ENCODE measurements at regions not wholly inside any gene's neighbourhood (a gene's known extent, or its start where the extent isn't known, plus 50 kb on each side); places are given as distances from the start of the nearest gene placed in this dataset.

GRCh38 chr15:27645672-27646071 lies 453.4 kb downstream of the OCA2 start:
- TF ChIP-seq CTCF (IDR thresholded peaks at IDR 0.05) (no peak), EZH2 (IDR thresholded peaks at IDR 0.05) (no peak)

All from neural progenitor cell (in vitro differentiated cells).